ENCODE measurements at regions not wholly inside any gene's neighbourhood (a gene's known extent, or its start where the extent isn't known, plus 50 kb on each side); places are given as distances from the start of the nearest gene placed in this dataset.

GRCh38 chr15:35136321-35137189 lies 51.5 kb upstream of the NANOGP8 start:
- no peak overlapping the region for H3K4me3 ChIP-seq (ENCODE audit: low read length)
- TF ChIP-seq CTCF (conservative IDR thresholded peaks at IDR 0.05; ENCODE audit: low read length), result no peak
- no peak for DNase-seq (ENCODE audit: low read depth)
